OCI-LY7 (cell line): ENCODE measurements at regions not wholly inside any gene's neighbourhood (a gene's known extent, or its start where the extent isn't known, plus 50 kb on each side); places are given as distances from the start of the nearest gene placed in this dataset.

Experiments used
- CTCF ChIP-seq: fragments of 200-600 bp; sonication (generic); conservative IDR thresholded peaks from 2 replicates; pipeline ENCODE4 v1.5.1; 2014; ENCODE audit warnings: mild to moderate bottlenecking, antibody characterized with exemption, low read length, moderate library complexity, mixed read lengths
- EZH2phosphoT487 ChIP-seq: fragments of 200-600 bp; sonication (generic); IDR thresholded peaks from 2 replicates; pipeline ENCODE4 v1.6.1; 2018; ENCODE audit warnings: low read depth, borderline replicate concordance, mild to moderate bottlenecking, mixed run types, antibody characterized with exemption, low read length, moderate library complexity, mixed read lengths

DNA sequence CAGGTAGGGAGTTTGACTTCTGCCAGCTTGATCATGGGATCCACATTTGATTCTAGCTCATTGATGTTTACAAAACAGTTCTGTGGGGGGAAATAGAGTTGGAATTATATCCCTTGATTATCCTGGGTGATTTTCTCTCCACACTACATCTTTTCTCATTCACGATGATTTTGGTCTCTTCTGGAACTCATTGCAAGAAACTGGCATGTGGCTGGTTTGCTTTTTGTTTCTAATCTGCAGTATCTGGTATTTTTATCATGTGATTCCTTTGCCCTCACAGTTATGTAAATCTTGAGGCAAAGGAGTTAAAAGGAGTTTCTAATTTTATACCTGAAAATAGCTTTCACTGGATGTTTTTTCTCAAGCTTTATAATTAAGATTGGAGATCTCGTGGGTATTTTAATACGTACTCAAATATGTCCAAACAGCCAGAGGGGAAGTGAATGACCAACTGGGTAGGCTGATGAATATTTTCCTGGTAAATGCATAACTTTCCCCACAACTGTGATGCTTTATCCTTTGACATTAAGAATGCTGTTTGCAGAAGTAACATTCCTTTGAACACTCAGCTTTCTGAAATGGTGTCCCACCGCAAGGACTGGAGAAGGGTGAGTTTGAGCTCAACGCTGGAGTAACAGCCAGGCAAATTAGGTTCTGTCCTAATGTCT, 502.9 kb upstream of the ZEB2 start:
- TF ChIP-seq EZH2phosphoT487 (no peak), CTCF (no peak)
